HG03558 (cell line): ENCODE measurements at regions not wholly inside any gene's neighbourhood (a gene's known extent, or its start where the extent isn't known, plus 50 kb on each side); places are given as distances from the start of the nearest gene placed in this dataset.

Experiments
- ATAC-seq: cut with Tn5 transposase; IDR thresholded peaks from one replicate; pipeline ENCODE4 v1.9.1; 2021; ENCODE audit warnings: moderate number of reproducible peaks; ENCODE audit not compliant: unreplicated experiment; ENCODE audit errors: extremely low read depth

DNA sequence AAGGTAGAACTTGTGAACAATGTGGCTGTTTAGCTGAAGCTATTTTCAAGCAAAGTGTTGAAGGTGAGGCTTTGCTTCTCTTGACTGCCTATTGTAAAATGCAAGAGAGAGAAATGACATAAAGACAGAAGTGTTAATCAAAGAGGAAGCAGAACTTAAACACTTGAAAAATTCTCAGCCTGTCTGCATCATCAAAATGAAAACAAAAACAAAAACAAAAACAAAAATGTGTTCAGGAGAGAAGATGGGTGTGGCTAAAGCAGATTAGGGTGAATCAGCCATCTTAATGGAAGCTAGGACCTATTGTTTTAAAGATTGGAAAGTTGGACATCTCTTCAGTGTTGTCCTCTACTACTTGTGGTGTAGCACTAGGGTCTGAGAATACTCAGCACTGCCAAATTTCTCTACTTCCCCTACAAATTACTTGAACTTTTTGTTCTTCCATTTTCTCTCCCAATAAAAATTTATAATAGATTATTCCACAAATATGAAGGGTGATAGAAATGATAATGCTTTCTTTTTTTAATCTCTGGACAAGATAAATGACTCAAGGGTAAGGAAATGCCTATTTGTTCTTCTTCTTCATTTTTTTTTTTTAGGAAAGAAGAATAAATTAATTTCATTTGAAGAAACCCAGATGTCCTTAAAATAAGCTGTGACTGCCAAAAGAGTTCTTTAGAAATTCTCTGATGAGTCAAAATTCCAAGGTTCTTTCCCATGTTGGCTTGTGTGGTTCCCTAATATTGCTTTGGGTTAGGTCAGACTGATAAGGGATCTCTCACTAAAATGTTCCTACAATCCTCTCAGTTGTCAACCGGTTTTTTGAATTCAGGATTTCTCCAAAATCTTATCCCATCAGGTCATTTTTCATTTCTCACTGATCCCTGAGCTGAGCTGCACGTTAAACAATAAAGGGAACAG, 571.2 kb upstream of the ZEB2 start:
- no peak for ATAC-seq

DNA sequence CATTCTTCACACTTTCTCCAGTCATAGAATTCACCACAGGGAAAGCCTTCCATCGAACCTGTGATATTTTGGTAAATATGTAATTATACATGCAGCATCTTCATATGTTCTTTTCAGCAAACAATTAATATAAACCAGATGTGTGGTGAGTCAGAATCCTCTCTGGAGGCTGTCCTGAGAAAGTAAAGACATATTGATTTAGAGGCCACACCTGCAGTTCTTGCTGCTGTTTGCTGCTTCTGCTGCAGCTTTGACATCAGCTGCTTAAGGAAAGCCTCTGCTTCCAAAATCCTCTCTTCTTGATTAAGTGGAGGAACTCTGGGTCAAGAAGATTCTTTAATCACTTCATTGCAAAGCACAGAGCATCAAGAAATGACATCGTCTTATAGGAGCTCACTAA, 568.8 kb upstream of the ZEB2 start:
- no peak for ATAC-seq

DNA sequence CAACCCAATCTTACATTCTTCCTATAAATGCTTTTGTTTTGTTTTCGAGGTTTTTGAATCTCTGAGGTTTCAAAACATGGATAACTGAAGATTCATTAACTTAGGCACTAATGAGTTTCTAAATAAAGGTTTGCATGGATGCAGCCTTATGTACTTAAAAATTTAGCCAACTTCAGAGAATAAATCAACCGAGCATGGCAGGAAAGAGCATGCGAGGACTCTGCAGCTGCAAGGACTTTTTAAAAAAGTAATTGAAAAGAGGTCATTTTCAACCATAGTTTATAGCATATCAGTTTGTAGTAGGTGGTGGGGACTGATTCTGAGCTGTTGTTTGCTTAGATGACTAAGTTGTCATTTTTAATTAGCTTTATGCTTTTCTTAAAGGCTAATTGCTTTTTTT, 567.0 kb upstream of the ZEB2 start:
- no peak for ATAC-seq

DNA sequence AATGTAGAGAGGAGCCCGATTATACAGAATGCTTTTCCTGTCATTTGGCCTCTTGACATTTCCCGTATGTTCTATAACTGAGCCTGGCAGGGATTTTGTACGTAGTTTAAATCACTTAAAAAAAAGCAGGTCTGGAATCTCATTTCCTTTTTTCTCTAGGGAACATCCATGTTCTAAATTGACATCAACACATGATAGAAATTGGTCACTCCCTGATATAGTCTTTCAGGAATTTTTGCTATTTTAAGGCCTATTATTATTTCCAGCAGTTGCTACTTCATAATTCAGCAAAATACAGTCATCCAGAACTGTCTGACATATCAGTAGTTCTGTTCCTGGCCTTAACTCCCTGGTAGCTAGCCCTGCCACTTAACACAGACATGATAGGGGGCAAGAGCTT, 565.7 kb upstream of the ZEB2 start:
- ATAC-seq, result no peak

DNA sequence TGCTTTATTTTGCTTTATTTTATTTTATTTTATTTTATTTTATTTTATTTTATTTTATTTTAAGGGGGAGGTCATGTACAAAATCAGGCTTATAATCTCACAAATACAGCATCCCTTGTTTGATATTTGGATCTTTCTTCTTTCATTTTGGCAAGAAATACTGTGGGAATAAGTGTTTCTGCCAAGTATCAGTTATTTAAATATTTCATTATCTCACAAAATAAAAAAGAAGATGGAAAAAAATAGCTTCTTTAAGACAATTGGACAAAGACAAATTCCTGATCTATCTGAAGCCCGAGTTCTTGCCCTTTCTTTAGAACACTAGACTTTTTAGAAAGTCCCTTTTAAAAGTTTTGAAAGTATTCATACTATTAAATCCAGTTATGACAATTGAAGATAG, 560.5 kb upstream of the ZEB2 start:
- no peak for ATAC-seq

DNA sequence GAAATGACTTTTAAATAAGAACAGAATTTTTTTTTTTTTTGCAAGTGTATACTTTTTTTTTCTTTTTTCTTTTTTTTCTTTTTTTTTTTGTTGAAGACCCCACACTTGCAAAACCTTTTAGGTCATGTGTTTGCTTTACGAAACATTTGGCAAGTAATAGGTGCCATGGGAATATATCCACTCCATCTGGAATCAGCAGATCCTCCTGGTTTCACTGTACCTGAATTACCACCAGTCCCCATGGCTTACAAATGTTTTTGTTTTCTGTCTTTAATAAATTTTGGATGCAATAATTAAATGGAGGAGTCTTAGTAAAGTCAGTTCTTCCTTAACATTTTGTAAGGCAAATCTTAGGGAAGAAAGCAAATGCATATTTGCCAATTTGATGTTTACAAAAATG, 559.7 kb upstream of the ZEB2 start:
- ATAC-seq, result no peak

DNA sequence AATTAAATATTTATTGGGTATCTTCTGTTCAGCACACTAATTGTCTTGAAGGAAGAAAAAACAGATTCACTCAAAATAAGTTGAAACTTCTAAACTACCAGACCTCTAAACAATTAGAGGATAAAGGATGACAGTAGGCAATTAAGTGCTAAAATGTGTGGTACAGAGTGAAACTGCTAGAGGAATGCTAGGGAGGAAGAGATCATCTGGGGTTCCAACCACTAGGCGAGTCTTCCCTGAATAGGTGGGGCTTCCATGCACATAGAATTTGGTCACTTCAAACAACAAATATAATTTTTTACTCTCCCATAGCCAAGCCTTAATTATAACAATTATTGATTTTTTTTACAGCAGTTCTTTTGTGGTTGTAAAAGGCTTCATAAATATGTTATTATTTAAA, 559.0 kb upstream of the ZEB2 start:
- ATAC-seq, result no peak

DNA sequence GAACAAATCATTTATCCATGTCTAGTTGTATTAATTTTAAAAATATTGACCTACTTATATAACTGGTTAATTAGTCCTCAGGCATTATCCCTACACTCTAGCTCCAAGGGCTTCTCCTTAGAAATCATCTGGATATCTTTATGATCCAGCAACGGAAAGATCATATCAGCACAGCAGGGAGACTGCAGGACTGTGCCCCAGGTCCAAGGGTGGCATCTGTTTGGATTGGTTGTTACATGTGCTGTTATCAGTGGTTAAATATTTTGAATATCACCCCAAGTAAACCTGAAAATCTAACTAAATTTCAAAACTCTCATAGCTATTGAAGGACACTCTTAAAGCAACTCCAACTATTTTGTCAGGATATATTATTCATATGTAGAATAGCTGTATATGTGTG, 556.2 kb upstream of the ZEB2 start:
- no peak for ATAC-seq

DNA sequence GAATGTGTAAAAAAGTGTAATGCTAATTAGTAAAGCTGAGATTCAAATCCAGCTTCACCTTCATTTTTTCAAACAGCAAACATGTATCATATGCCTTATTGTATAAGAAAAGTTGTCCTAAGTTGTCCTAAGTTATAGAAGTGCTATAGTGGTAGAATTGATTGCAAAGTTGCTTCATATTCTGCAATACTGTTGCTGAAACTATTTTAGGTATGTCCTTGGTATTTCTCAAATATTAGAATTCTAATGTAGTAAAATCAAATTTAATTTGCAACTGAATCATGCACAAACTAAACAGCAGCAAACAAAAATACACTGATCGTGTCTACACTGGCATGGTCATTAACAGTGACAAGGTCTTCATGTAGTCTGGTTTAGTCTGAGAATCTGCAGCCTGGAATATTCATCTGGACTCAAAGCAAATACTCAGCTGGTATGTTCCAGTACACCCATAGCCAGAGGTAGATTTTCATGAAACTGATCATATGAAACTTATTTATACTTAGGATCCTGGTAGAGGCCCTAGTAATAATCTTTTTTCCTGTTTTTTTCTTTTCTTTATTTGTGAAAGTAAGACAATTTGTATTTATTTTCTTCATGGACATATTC, 555.6 kb upstream of the ZEB2 start:
- ATAC-seq, result no peak

DNA sequence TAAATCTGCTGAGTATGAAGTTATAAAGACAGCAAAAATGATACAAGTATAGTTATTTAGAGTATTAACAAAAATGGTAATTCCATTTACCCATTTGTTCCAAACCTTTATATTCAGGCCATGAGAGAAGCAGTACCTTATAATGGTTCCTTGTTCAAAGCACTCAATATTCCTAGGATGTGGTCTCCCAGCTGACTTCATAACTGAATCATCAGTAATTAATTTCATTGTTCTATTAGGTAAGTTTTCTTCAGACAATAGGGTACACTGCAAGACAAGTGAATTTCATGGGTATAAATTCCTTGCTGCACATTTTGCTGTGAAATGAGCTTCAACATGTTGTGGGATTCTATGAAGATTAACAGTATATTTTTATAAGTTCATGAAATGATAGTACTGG, 550.8 kb upstream of the ZEB2 start:
- ATAC-seq, result no peak

DNA sequence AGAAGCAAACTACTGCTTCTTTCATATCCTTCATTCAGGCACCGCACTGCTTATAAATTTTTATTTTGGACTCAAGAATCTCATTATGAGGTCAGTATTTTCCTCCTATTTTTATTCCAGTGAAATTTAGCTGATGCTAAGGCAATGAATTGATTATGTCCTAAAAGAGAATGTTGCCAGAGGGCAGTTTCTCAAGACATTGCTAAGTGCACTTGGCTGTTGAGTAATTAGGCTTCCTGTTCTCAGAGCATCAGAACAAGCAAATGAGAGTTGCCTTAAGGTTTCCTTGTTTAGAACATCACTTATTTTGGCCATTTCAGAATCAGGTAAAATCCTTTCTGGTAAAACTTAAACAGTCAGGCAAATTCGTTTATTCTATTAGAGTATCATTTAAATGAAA, 548.6 kb upstream of the ZEB2 start:
- no peak for ATAC-seq

DNA sequence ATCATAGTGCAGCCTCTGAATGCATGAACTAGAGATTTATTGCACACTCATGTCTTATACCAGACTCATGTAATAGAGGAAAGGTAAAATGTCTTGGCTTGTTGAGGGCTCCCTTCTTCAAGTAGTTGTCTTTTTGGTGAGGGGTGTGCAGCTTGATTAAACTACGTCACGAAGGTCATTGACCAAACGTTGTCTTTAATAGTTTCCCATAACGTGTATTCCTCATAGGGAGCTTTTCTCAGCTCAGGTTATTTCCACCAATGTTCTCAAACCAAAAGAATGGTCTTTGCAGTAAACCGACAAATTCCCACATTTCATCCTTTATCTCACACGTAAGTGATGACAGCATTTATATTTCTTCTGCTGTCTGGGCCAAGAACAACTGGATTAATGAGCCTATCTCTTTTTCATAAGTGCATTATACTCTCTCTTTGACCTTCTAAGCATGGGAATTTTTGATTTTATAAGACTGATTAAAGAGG, 547.7 kb upstream of the ZEB2 start:
- ATAC-seq, result no peak

DNA sequence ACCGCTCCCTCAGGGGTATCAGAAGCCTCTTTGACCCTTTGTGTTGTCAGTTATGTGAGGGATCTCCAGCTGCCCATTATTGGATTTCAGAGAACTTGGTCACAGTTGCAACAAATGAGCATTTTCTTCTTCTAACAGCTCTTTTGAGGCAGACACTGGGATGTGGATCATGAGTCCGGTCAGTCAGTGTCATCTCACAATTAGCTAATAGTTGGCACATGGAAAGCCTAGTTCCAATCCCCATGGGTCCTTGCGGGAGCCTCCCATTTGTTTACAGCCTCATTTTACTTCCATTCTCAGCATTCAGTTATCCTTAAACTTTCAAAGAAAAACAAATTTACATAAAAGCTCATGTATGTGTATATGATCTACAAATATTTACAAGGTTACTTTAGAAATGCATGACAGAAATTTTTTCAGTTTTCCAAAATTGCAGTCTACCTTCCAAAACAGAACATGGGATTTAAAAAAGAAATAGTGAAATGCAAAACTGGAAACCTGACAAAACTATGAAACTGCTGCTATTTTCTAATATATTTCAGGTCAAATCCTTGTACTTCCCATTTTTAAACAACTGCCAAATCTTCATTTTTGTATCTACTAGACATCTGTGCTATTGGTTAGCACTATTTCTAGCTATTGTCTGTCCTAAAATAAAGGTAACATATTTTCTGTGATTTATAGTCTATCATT, 547.1 kb upstream of the ZEB2 start:
- ATAC-seq, result no peak

DNA sequence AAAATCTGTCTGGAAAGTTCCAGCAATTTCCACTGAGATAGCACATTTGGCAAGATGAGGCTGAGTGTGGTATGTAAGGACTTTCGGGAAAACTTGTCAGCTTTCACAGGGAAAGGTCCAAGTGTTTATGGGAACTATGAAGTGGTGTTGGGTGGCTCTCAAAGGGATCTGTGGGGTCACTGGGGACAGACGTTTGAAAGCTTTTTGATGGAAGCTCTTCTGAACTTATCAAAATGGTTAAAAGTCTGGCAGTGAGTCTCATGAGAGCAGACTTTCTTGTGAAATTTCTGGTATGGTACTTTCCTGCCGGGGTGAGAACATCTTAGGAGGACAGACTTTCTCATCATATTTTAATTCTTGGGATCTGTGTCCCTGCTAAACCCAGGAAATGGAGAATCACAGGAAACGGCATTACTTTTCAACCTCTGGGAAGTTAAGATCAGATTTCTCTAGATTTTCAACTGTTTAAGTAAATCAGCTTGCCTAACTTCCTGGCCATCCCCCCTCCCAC, 546.3 kb upstream of the ZEB2 start:
- ATAC-seq, result no peak

DNA sequence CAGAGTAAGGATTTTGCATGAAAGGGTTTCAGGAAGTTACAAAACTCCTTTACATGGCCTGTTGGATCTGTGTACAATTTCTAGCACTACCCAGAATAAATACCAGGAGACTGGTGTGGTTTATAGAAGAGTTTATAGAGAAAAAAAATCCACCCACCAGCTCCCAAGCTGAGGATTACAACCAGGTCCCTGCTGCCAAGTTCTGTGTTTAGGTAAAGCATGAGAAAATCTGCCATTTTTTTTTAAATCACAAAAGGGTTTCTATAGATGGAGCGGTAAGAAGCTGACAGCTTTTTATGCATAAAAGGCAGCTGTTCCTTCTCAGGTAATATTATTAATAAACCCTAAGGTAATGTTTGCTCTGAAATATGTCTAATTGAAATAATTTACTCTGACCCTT, 545.4 kb upstream of the ZEB2 start:
- no peak for ATAC-seq

DNA sequence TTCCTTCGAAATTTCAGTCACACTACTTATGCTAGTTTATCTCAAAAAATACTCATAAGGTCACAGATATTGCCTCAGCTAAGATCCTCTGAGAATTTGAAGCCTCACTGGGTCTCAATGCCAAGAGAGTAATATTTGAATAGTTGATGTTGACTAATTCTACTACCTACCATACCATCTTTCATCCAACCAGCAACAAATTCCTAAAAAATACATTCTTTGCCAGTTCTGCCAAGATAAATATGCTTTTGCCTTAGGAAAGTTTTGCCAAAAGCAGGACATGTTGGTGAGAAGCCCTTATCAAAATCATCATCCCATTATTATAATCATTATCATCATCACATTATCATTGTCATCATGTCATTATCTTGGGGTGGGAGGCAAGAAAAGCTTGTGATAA, 544.6 kb upstream of the ZEB2 start:
- no peak for ATAC-seq

DNA sequence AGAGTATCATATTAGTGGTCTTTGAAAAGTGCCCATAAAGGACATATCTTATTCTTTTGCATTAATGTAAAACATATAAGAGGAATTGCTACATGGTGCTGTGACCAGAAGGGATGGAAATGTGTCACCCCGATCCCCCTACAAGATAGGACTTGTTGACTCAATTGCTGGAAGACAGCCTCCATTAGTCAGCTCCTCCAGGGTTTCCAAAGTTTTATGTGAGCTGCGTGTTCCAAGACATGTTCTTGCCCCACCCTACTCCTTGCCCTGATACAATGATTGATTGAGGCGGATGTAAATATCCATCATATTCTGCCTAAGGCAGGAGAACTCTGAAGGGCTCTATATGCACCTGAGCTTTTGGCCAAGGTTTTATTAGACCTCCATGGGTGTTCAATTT, 541.0 kb upstream of the ZEB2 start:
- no peak for ATAC-seq

DNA sequence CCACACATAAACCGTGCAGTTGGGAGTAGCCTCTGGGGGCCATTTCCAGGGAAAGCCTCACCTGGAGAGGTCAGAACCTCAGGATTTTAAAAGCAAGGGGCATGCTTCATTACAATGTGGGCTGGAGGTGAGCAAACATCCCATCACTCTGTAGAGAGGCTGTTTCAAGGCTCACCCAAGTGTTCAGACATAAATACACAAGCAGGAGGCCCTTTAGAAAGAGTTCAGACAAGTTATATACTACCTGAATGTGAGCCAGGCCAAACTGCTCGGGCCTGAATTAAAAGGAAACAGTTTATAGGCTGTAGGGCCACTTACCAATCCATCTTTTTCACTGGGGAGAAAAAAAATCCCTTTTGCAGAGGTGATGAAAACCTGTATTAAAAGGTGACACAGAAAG, 540.0 kb upstream of the ZEB2 start:
- ATAC-seq, result no peak

DNA sequence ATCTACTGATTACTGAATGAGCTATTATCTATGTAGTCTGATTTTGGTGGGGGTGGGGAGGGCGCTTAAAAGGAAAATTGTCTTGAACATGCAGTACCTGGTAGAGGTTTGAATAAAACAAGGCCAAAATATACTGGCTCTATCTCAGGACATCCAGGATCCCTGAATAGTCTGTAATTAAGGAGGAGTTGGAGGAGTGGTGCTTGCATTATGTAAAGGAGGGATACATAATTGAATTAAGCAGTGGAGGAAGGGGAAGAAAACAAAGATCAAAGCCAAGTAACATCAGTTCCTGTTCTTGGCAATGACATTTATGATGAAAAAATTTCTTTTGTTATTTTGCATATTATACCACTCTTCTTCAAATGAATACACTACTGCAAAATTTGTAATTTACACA, 539.4 kb upstream of the ZEB2 start:
- no peak for ATAC-seq

DNA sequence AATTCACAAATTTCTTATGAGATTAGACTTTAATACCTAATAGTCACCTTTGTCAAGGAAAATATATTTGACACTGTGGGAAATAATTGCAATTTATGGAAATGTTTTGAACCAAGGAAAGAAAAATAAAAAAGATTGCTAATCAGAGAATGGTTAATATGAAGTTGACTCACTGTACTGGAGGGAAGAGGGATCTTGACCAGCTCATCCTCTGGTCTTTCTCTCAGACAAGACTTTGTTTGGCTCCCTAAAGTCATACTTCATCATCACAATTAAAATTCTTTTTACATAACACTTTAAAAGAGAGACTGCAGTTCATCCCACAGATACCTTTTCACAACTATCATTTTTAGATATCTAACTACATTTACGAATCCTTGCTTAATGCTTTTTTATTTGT, 538.5 kb upstream of the ZEB2 start:
- no peak for ATAC-seq

DNA sequence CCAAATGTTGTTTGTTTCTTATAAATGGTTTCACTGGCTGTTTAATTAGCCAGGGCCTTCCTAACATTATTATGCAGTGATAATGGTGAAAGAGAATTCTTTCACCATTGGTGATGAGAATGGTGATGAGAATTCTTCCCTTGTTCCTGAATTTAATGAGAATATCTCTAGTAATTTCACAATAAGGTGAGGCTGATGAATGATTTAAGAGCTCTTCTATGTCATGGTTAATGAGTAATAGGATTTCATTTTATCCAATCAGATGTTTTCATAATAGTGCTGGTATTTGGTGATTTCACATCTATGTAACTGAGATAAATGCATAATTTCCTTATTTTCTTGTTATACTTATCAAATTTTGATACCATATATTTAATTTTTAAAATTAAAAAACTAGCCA, 535.7 kb upstream of the ZEB2 start:
- no peak for ATAC-seq
